HL-60/S4 (cell line): ENCODE measurements at regions not wholly inside any gene's neighbourhood (a gene's known extent, or its start where the extent isn't known, plus 50 kb on each side); places are given as distances from the start of the nearest gene placed in this dataset.

Experiments used
- in situ Hi-C: fragments of 300-500 bp; cut with MboI; formaldehyde crosslinking; loops from 2 replicates; pipeline ENCODE4 v1.14.3; 2022; ENCODE audit warnings: low sequenced_read_pairs

GRCh38 chr3:178246004-178246403 lies 290.2 kb upstream of the KCNMB2 start:
- in situ Hi-C loops, result no loop called here

- in situ Hi-C loops, result no loop called here
Measured at GRCh38 chr3:178255315-178255714, 280.9 kb upstream of the KCNMB2 start.

GRCh38 chr3:178257491-178257890 lies 278.7 kb upstream of the KCNMB2 start:
- in situ Hi-C loops, result no loop called here

GRCh38 chr3:178258121-178258520 lies 278.1 kb upstream of the KCNMB2 start:
- in situ Hi-C loops, result no loop called here

- in situ Hi-C loops, result no loop called here
Measured at GRCh38 chr3:178259703-178260102, 276.5 kb upstream of the KCNMB2 start.

GRCh38 chr3:178260887-178261565 lies 275.2 kb upstream of the KCNMB2 start:
- in situ Hi-C loops, result no loop called here

GRCh38 chr3:178263236-178263916 lies 272.9 kb upstream of the KCNMB2 start:
- in situ Hi-C loops, result no loop called here

GRCh38 chr3:178267158-178267844 lies 268.9 kb upstream of the KCNMB2 start:
- in situ Hi-C loops, result no loop called here

GRCh38 chr3:178270838-178271237 lies 265.4 kb upstream of the KCNMB2 start:
- in situ Hi-C loops, result no loop called here

GRCh38 chr3:178271740-178272387 lies 264.4 kb upstream of the KCNMB2 start:
- in situ Hi-C loops, result no loop called here

GRCh38 chr3:178272841-178273240 lies 263.4 kb upstream of the KCNMB2 start:
- in situ Hi-C loops, result no loop called here

- in situ Hi-C loops, result no loop called here
Measured at GRCh38 chr3:178274711-178275110, 261.5 kb upstream of the KCNMB2 start.

GRCh38 chr3:178275311-178275710 lies 260.9 kb upstream of the KCNMB2 start:
- in situ Hi-C loops, result no loop called here

- in situ Hi-C loops, result no loop called here
Measured at GRCh38 chr3:178275793-178276192, 260.4 kb upstream of the KCNMB2 start.

GRCh38 chr3:178277605-178278004 lies 258.6 kb upstream of the KCNMB2 start:
- in situ Hi-C loops, result no loop called here

GRCh38 chr3:178283561-178283960 lies 252.7 kb upstream of the KCNMB2 start:
- in situ Hi-C loops, result no loop called here

- in situ Hi-C loops, result no loop called here
Measured at GRCh38 chr3:178284181-178284580, 252.1 kb upstream of the KCNMB2 start.

GRCh38 chr3:178288074-178288473 lies 248.2 kb upstream of the KCNMB2 start:
- in situ Hi-C loops, result no loop called here

- in situ Hi-C loops, result no loop called here
Measured at GRCh38 chr3:178289544-178290160, 246.6 kb upstream of the KCNMB2 start.

- in situ Hi-C loops, result no loop called here
Measured at GRCh38 chr3:178291574-178292370, 244.5 kb upstream of the KCNMB2 start.
